ENCODE measurements at regions not wholly inside any gene's neighbourhood (a gene's known extent, or its start where the extent isn't known, plus 50 kb on each side); places are given as distances from the start of the nearest gene placed in this dataset.
"Not testable (repeated sequence)": the region's sequence is repeated elsewhere in the genome, so short reads cannot be mapped to it uniquely, and the experiment has no call there.

GRCh38 chr7:149635561-149636329 lies 137.6 kb downstream of the ZNF467 start:
- no peaks in the 10 kb centered on the region for H3K36me3 ChIP-seq
- no peaks in the 10 kb centered on the region for H3K4me1 ChIP-seq
- TF ChIP-seq CTCF (IDR thresholded peaks at IDR 0.05) = no peak
- no peak for ATAC-seq
- no peak overlapping the region for H3K27ac ChIP-seq
- DNase-seq = no peak
- no peak overlapping the region for H3K4me3 ChIP-seq
- H3K9me3 ChIP-seq = no peaks in the 10 kb centered on the region
- intact Hi-C loops (cut with DNase I) = no loop called here
- H3K27me3 ChIP-seq = no peaks in the 10 kb centered on the region

- Histone ChIP-seq H3K27ac (no peak overlapping the region), H3K36me3 (no peaks in the 10 kb centered on the region), H3K4me1 (no peaks in the 10 kb centered on the region), H3K9me3 (no peaks in the 10 kb centered on the region), H3K27me3 (no peaks in the 10 kb centered on the region), H3K4me3 (no peak overlapping the region)
- TF ChIP-seq CTCF (IDR thresholded peaks at IDR 0.05) = no peak
- intact Hi-C loops (cut with DNase I) = no loop called here
- ATAC-seq (no peak), DNase-seq (no peak)
Measured at GRCh38 chr7:149633976-149634945, 136.7 kb upstream of the ZNF746 start.

- H3K4me1 ChIP-seq; H3K27me3 ChIP-seq; intact Hi-C loops (cut with DNase I); H3K9me3 ChIP-seq; H3K4me3 ChIP-seq; DNase-seq; H3K36me3 ChIP-seq; ATAC-seq; H3K27ac ChIP-seq: not testable (repeated sequence)
Measured at GRCh38 chr7:149628361-149629149, 130.9 kb upstream of the ZNF746 start.

GRCh38 chr7:149627911-149628310 lies 130.3 kb upstream of the ZNF746 start:
- intact Hi-C loops (cut with DNase I) = no loop called here
- no peaks in the 10 kb centered on the region for H3K36me3 ChIP-seq
- H3K27me3 ChIP-seq = no peaks in the 10 kb centered on the region
- H3K4me3 ChIP-seq = no peak overlapping the region
- no peaks in the 10 kb centered on the region for H3K9me3 ChIP-seq
- DNase-seq (no peak), ATAC-seq (no peak)
- peaks cover 10% of the 10 kb centered on the region for H3K4me1 ChIP-seq
- H3K27ac ChIP-seq = no peak overlapping the region
- no peak for TF ChIP-seq CTCF (IDR thresholded peaks at IDR 0.05)

GRCh38 chr7:149626972-149627371 lies 129.4 kb upstream of the ZNF746 start:
- ATAC-seq = no peak
- H3K27me3 ChIP-seq = no peaks in the 10 kb centered on the region
- no peak for DNase-seq
- no peaks in the 10 kb centered on the region for H3K9me3 ChIP-seq
- H3K4me3 ChIP-seq = no peak overlapping the region
- no peak overlapping the region for H3K27ac ChIP-seq
- intact Hi-C loops (cut with DNase I) = no loop called here
- H3K36me3 ChIP-seq = no peaks in the 10 kb centered on the region
- peaks cover 19% of the 10 kb centered on the region for H3K4me1 ChIP-seq
- no peak for TF ChIP-seq CTCF (IDR thresholded peaks at IDR 0.05)
